ENCODE measurements at regions not wholly inside any gene's neighbourhood (a gene's known extent, or its start where the extent isn't known, plus 50 kb on each side); places are given as distances from the start of the nearest gene placed in this dataset.

GRCh38 chr10:83469728-83470331, 669.5 kb upstream of the GHITM start:
- Histone ChIP-seq H3K9me3 (ENCODE audit: severe bottlenecking) (no peaks in the 10 kb centered on the region), H3K36me3 (ENCODE audit: low read depth) (no peaks in the 10 kb centered on the region), H3K27me3 (ENCODE audit: insufficient read depth, poor library complexity, severe bottlenecking) (no peaks in the 10 kb centered on the region), H3K4me3 (ENCODE audit: severe bottlenecking) (no peak overlapping the region), H3K4me1 (ENCODE audit: insufficient read depth, poor library complexity, severe bottlenecking) (no peaks in the 10 kb centered on the region), H3K27ac (ENCODE audit: poor library complexity, severe bottlenecking) (no peak overlapping the region)
- no peak for ATAC-seq (ENCODE audit: low read depth)
- TF ChIP-seq CTCF (IDR thresholded peaks at IDR 0.05; ENCODE audit: poor library complexity, severe bottlenecking), result no peak
- DNase-seq (ENCODE audit: low spot score), result no peak

GRCh38 chr10:83476211-83476610, 663.1 kb upstream of the GHITM start:
- no peaks in the 10 kb centered on the region for H3K27me3 ChIP-seq (ENCODE audit: insufficient read depth, poor library complexity, severe bottlenecking)
- H3K36me3 ChIP-seq (ENCODE audit: low read depth), result no peaks in the 10 kb centered on the region
- H3K4me1 ChIP-seq (ENCODE audit: insufficient read depth, poor library complexity, severe bottlenecking), result no peaks in the 10 kb centered on the region
- TF ChIP-seq CTCF (IDR thresholded peaks at IDR 0.05; ENCODE audit: poor library complexity, severe bottlenecking), result no peak
- DNase-seq (ENCODE audit: low spot score) (no peak), ATAC-seq (ENCODE audit: low read depth) (no peak)
- no peak overlapping the region for H3K4me3 ChIP-seq (ENCODE audit: severe bottlenecking)
- no peak overlapping the region for H3K27ac ChIP-seq (ENCODE audit: poor library complexity, severe bottlenecking)
- no peaks in the 10 kb centered on the region for H3K9me3 ChIP-seq (ENCODE audit: severe bottlenecking)

- Histone ChIP-seq H3K27ac (ENCODE audit: poor library complexity, severe bottlenecking) (no peak overlapping the region), H3K4me1 (ENCODE audit: insufficient read depth, poor library complexity, severe bottlenecking) (no peaks in the 10 kb centered on the region)
- no peak for ATAC-seq (ENCODE audit: low read depth)
These were observed 650.1 kb upstream of the GHITM start for GRCh38 chr10:83489161-83489560.

GRCh38 chr10:83492004-83492403, 647.3 kb upstream of the GHITM start:
- Histone ChIP-seq H3K27ac (ENCODE audit: poor library complexity, severe bottlenecking) (no peak overlapping the region), H3K4me3 (ENCODE audit: severe bottlenecking) (no peak overlapping the region), H3K36me3 (ENCODE audit: low read depth) (no peaks in the 10 kb centered on the region), H3K4me1 (ENCODE audit: insufficient read depth, poor library complexity, severe bottlenecking) (no peaks in the 10 kb centered on the region), H3K9me3 (ENCODE audit: severe bottlenecking) (peaks cover 1% of the 10 kb centered on the region), H3K27me3 (ENCODE audit: insufficient read depth, poor library complexity, severe bottlenecking) (peaks cover 6% of the 10 kb centered on the region)
- ATAC-seq (ENCODE audit: low read depth), result no peak
- DNase-seq (ENCODE audit: low spot score), result no peak
- TF ChIP-seq CTCF (IDR thresholded peaks at IDR 0.05; ENCODE audit: poor library complexity, severe bottlenecking), result no peak

More at GRCh38 chr10:83489161-83489560, 650.1 kb upstream of the GHITM start:
- DNase-seq (ENCODE audit: low spot score), result no peak
- H3K27me3 ChIP-seq (ENCODE audit: insufficient read depth, poor library complexity, severe bottlenecking), result peaks cover 6% of the 10 kb centered on the region
- no peaks in the 10 kb centered on the region for H3K9me3 ChIP-seq (ENCODE audit: severe bottlenecking)
- no peak for TF ChIP-seq CTCF (IDR thresholded peaks at IDR 0.05; ENCODE audit: poor library complexity, severe bottlenecking)
- H3K4me3 ChIP-seq (ENCODE audit: severe bottlenecking), result no peak overlapping the region
- H3K36me3 ChIP-seq (ENCODE audit: low read depth), result no peaks in the 10 kb centered on the region

GRCh38 chr10:83512681-83513080, 626.6 kb upstream of the GHITM start:
- ATAC-seq (ENCODE audit: low read depth) (no peak), DNase-seq (ENCODE audit: low spot score) (no peak)
- Histone ChIP-seq H3K4me1 (ENCODE audit: insufficient read depth, poor library complexity, severe bottlenecking) (no peaks in the 10 kb centered on the region), H3K27me3 (ENCODE audit: insufficient read depth, poor library complexity, severe bottlenecking) (peaks cover 2% of the 10 kb centered on the region), H3K4me3 (ENCODE audit: severe bottlenecking) (no peak overlapping the region), H3K36me3 (ENCODE audit: low read depth) (no peaks in the 10 kb centered on the region), H3K9me3 (ENCODE audit: severe bottlenecking) (peaks cover 3% of the 10 kb centered on the region), H3K27ac (ENCODE audit: poor library complexity, severe bottlenecking) (no peak overlapping the region)
- TF ChIP-seq CTCF (IDR thresholded peaks at IDR 0.05; ENCODE audit: poor library complexity, severe bottlenecking), result no peak

Measured in RWPE2 (cell line).